HL-60 (cell line): ENCODE measurements at regions not wholly inside any gene's neighbourhood (a gene's known extent, or its start where the extent isn't known, plus 50 kb on each side); places are given as distances from the start of the nearest gene placed in this dataset.

Experiments
- GABPA ChIP-seq: IDR thresholded peaks from 2 replicates; pipeline ENCODE4 v1.6.1; 2012; ENCODE audit warnings: low read depth
- POLR2AphosphoS5 ChIP-seq: IDR thresholded peaks from 2 replicates; pipeline ENCODE4 v1.6.1; 2012; ENCODE audit warnings: low read depth
- REST ChIP-seq: IDR thresholded peaks from 2 replicates; pipeline ENCODE4 v1.6.1; 2012; ENCODE audit warnings: low read depth; ENCODE audit not compliant: insufficient replicate concordance
- SPI1 ChIP-seq: IDR thresholded peaks from 2 replicates; pipeline ENCODE4 v1.6.1; 2012; ENCODE audit warnings: low read depth, mild to moderate bottlenecking, borderline replicate concordance
- TF ChIP-seq, protein P1 (sequence below): IDR thresholded peaks from one replicate; pipeline ENCODE4 v1.5.1; 2011; ENCODE audit warnings: low read length, control low read depth, inconsistent platforms; ENCODE audit not compliant: insufficient read depth

- TF ChIP-seq, protein P1, sequence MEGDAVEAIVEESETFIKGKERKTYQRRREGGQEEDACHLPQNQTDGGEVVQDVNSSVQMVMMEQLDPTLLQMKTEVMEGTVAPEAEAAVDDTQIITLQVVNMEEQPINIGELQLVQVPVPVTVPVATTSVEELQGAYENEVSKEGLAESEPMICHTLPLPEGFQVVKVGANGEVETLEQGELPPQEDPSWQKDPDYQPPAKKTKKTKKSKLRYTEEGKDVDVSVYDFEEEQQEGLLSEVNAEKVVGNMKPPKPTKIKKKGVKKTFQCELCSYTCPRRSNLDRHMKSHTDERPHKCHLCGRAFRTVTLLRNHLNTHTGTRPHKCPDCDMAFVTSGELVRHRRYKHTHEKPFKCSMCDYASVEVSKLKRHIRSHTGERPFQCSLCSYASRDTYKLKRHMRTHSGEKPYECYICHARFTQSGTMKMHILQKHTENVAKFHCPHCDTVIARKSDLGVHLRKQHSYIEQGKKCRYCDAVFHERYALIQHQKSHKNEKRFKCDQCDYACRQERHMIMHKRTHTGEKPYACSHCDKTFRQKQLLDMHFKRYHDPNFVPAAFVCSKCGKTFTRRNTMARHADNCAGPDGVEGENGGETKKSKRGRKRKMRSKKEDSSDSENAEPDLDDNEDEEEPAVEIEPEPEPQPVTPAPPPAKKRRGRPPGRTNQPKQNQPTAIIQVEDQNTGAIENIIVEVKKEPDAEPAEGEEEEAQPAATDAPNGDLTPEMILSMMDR: no peak
- TF ChIP-seq POLR2AphosphoS5: no peak
- TF ChIP-seq REST: no peak
- TF ChIP-seq GABPA: no peak
- TF ChIP-seq SPI1: no peak
Observed at GRCh38 chr10:104521901-104522694, 119.0 kb upstream of the SORCS3 start.
